HCT116 (cell line): ENCODE measurements at regions not wholly inside any gene's neighbourhood (a gene's known extent, or its start where the extent isn't known, plus 50 kb on each side); places are given as distances from the start of the nearest gene placed in this dataset.

Experiments
- CBX3 ChIP-seq: IDR thresholded peaks from 2 replicates; pipeline ENCODE4 v1.6.1; 2012; ENCODE audit warnings: low read depth
- ELF1 ChIP-seq: IDR thresholded peaks from 2 replicates; pipeline ENCODE4 v1.6.1; 2012; ENCODE audit warnings: low read depth, borderline replicate concordance
- EZH2 ChIP-seq: fragments of 200-600 bp; sonication (generic); IDR thresholded peaks from 2 replicates; pipeline ENCODE4 v1.6.1; 2017; ENCODE audit warnings: antibody characterized with exemption, mixed run types
- EZH2phosphoT487 ChIP-seq: fragments of 200-600 bp; IDR thresholded peaks from 2 replicates; pipeline ENCODE4 v1.6.1; 2018; ENCODE audit warnings: antibody characterized with exemption, borderline replicate concordance
- POLR2A ChIP-seq: IDR thresholded peaks from 2 replicates; pipeline ENCODE4 v1.7.0; 2011; ENCODE audit warnings: borderline replicate concordance; ENCODE audit not compliant: insufficient read depth, insufficient read length; ENCODE audit errors: extremely low read depth
- POLR2AphosphoS5 ChIP-seq: IDR thresholded peaks from 2 replicates; pipeline ENCODE4 v1.6.1; 2011; ENCODE audit warnings: mild to moderate bottlenecking, low read depth, low read length, moderate library complexity
- RAD21 ChIP-seq: IDR thresholded peaks from 2 replicates; pipeline ENCODE4 v1.6.1; 2012; ENCODE audit warnings: low read depth, mild to moderate bottlenecking
- SP1 ChIP-seq: IDR thresholded peaks from 2 replicates; pipeline ENCODE4 v1.6.1; 2012; ENCODE audit warnings: low read depth
- SRF ChIP-seq: IDR thresholded peaks from 2 replicates; pipeline ENCODE4 v1.6.1; 2012; ENCODE audit warnings: low read depth
- TF ChIP-seq, protein P1 (sequence below), 3 experiments: fragments of 200-600 bp in 1 of 3; sonication (generic) in 1 of 3; IDR thresholded peaks in 2 of 3; conservative IDR thresholded peaks in 1 of 3; 2 replicates each; pipeline ENCODE4 v1.5.1; 2012 to 2017; ENCODE audit warnings: low read depth in 2 of 3, low read length in 2 of 3, antibody characterized with exemption in 1 of 3, borderline replicate concordance in 1 of 3, control low read depth in 1 of 3, mild to moderate bottlenecking in 1 of 3, mixed read lengths in 1 of 3, mixed run types in 1 of 3, moderate library complexity in 1 of 3; ENCODE audit not compliant: insufficient read depth in 1 of 3
- TF ChIP-seq, protein P2 (sequence below): IDR thresholded peaks from 2 replicates; pipeline ENCODE4 v1.6.1; 2012; ENCODE audit warnings: low read depth
- TF ChIP-seq, protein P3 (sequence below): IDR thresholded peaks from 2 replicates; pipeline ENCODE4 v1.6.1; 2012

DNA sequence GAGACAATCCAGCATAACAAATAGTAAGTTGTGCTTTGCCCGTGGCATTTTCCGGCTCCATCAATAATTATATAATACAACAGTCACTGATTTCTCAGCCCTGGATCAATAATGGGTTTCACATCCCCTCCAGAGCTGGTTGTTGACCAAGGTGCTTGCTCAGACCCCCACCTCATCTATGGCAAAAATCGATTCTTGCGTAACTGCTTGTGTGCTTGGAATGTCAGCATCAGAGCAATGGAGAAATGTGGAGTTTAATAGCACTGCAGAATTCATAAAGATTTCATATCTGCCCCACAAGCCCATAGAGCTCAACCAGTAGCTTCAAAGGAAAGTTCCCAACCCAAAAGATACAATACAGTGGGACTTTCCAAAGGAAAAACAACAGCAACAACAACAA, 1098.5 kb downstream of the IGSF11 start:
- TF ChIP-seq, protein P1, sequence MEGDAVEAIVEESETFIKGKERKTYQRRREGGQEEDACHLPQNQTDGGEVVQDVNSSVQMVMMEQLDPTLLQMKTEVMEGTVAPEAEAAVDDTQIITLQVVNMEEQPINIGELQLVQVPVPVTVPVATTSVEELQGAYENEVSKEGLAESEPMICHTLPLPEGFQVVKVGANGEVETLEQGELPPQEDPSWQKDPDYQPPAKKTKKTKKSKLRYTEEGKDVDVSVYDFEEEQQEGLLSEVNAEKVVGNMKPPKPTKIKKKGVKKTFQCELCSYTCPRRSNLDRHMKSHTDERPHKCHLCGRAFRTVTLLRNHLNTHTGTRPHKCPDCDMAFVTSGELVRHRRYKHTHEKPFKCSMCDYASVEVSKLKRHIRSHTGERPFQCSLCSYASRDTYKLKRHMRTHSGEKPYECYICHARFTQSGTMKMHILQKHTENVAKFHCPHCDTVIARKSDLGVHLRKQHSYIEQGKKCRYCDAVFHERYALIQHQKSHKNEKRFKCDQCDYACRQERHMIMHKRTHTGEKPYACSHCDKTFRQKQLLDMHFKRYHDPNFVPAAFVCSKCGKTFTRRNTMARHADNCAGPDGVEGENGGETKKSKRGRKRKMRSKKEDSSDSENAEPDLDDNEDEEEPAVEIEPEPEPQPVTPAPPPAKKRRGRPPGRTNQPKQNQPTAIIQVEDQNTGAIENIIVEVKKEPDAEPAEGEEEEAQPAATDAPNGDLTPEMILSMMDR (IDR thresholded peaks at IDR 0.05 in 2 of 3, conservative IDR thresholded peaks at IDR 0.05 in 1 of 3; ENCODE audit: borderline replicate concordance in 1 of 3, insufficient read depth in 1 of 3, low read depth in 2 of 3, low read length in 2 of 3), result no peak
- TF ChIP-seq EZH2 (no peak), POLR2AphosphoS5 (no peak), SRF (no peak), POLR2A (no peak), RAD21 (no peak), CBX3 (no peak), SP1 (no peak), EZH2phosphoT487 (no peak), ELF1 (no peak)
- TF ChIP-seq, protein P2, sequence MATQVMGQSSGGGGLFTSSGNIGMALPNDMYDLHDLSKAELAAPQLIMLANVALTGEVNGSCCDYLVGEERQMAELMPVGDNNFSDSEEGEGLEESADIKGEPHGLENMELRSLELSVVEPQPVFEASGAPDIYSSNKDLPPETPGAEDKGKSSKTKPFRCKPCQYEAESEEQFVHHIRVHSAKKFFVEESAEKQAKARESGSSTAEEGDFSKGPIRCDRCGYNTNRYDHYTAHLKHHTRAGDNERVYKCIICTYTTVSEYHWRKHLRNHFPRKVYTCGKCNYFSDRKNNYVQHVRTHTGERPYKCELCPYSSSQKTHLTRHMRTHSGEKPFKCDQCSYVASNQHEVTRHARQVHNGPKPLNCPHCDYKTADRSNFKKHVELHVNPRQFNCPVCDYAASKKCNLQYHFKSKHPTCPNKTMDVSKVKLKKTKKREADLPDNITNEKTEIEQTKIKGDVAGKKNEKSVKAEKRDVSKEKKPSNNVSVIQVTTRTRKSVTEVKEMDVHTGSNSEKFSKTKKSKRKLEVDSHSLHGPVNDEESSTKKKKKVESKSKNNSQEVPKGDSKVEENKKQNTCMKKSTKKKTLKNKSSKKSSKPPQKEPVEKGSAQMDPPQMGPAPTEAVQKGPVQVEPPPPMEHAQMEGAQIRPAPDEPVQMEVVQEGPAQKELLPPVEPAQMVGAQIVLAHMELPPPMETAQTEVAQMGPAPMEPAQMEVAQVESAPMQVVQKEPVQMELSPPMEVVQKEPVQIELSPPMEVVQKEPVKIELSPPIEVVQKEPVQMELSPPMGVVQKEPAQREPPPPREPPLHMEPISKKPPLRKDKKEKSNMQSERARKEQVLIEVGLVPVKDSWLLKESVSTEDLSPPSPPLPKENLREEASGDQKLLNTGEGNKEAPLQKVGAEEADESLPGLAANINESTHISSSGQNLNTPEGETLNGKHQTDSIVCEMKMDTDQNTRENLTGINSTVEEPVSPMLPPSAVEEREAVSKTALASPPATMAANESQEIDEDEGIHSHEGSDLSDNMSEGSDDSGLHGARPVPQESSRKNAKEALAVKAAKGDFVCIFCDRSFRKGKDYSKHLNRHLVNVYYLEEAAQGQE, result no peak
- TF ChIP-seq, protein P3, sequence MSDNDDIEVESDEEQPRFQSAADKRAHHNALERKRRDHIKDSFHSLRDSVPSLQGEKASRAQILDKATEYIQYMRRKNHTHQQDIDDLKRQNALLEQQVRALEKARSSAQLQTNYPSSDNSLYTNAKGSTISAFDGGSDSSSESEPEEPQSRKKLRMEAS, result no peak
